ENCODE measurements at regions not wholly inside any gene's neighbourhood (a gene's known extent, or its start where the extent isn't known, plus 50 kb on each side); places are given as distances from the start of the nearest gene placed in this dataset.
"Not testable (repeated sequence)": the region's sequence is repeated elsewhere in the genome, so short reads cannot be mapped to it uniquely, and the experiment has no call there.

DNA sequence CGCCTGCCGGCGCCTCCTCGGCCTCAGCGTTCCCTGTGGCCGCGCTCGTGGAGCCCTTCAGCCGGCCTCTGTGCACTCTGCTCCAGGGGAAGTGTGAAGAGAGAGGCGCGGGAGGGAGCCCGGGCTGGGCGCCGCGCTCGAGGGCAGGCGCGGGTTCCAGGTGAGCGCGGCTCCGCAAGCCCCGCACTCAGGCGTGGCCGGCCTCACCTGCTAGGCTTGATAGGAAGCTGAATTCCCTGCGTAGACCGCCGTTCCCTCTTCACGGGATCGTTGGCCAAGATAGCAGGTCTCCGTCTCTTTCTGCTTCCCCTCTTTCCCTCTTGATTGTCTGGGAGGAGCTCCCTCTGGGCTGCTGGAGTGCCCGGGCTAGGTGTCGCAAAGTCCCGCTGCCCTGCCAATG lies 89.7 kb downstream of the ASCL4 start:
- Mint-ChIP-seq H3K9me3 (peaks cover 4% of the 10 kb centered on the region), H3K27me3 (peaks cover 48% of the 10 kb centered on the region), H3K36me3 (no peaks in the 10 kb centered on the region), H3K4me3 (no peak overlapping the region), H3K4me1 (no peaks in the 10 kb centered on the region), H3K27ac (no peak overlapping the region)

GRCh38 chr12:107864727-107865126 lies 90.2 kb downstream of the ASCL4 start:
- H3K27ac Mint-ChIP-seq, H3K4me3 Mint-ChIP-seq, H3K4me1 Mint-ChIP-seq, H3K36me3 Mint-ChIP-seq, H3K9me3 Mint-ChIP-seq: not testable (repeated sequence)
- H3K27me3 Mint-ChIP-seq = peaks cover 49% of the 10 kb centered on the region

- Mint-ChIP-seq H3K36me3 (no peaks in the 10 kb centered on the region), H3K27me3 (peaks cover 20% of the 10 kb centered on the region), H3K9me3 (no peaks in the 10 kb centered on the region), H3K4me3 (no peak overlapping the region), H3K4me1 (no peaks in the 10 kb centered on the region), H3K27ac (no peak overlapping the region)
Measured at GRCh38 chr12:107873223-107873622, 98.7 kb downstream of the ASCL4 start.

GRCh38 chr12:107875786-107876185 lies 101.3 kb downstream of the ASCL4 start:
- no peaks in the 10 kb centered on the region for H3K36me3 Mint-ChIP-seq

GRCh38 chr12:107884769-107885694 lies 110.5 kb downstream of the ASCL4 start:
- peaks cover 14% of the 10 kb centered on the region for H3K27me3 Mint-ChIP-seq
- no peak overlapping the region for H3K27ac Mint-ChIP-seq
- H3K9me3 Mint-ChIP-seq = no peaks in the 10 kb centered on the region

More at GRCh38 chr12:107875786-107876185, 101.3 kb downstream of the ASCL4 start:
- peaks cover 18% of the 10 kb centered on the region for H3K27me3 Mint-ChIP-seq
- no peaks in the 10 kb centered on the region for H3K9me3 Mint-ChIP-seq
- no peak overlapping the region for H3K4me3 Mint-ChIP-seq
- H3K4me1 Mint-ChIP-seq = no peaks in the 10 kb centered on the region
- no peak overlapping the region for H3K27ac Mint-ChIP-seq

DNA sequence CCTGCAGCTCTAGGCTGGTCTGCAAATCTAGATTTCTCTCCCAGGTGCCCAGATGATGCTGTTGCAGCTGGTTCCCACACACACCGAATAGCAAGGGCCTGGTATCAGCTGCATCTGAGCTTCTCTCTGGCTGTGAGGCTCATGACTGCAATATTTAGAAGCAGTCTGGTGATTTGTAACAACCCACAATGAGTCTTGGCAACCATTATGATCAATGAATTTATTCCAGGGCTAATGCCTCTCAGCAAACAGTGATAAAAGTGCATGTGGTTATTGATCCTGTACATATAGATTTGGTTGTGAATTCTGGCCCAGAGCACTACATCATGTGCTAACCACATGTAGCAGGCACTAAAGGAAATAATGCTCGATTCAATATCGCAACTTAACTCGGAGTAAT lies 114.3 kb downstream of the ASCL4 start:
- H3K36me3 Mint-ChIP-seq = no peaks in the 10 kb centered on the region
- H3K9me3 Mint-ChIP-seq = no peaks in the 10 kb centered on the region
- no peak overlapping the region for H3K4me3 Mint-ChIP-seq
- no peaks in the 10 kb centered on the region for H3K4me1 Mint-ChIP-seq
- peaks cover 9% of the 10 kb centered on the region for H3K27me3 Mint-ChIP-seq
- H3K27ac Mint-ChIP-seq = no peak overlapping the region

More at GRCh38 chr12:107884769-107885694, 110.5 kb downstream of the ASCL4 start:
- no peaks in the 10 kb centered on the region for H3K36me3 Mint-ChIP-seq
- H3K4me3 Mint-ChIP-seq = no peak overlapping the region
- H3K4me1 Mint-ChIP-seq = no peaks in the 10 kb centered on the region

- H3K4me1 Mint-ChIP-seq = no peaks in the 10 kb centered on the region
- H3K27me3 Mint-ChIP-seq = peaks cover 6% of the 10 kb centered on the region
- H3K4me3 Mint-ChIP-seq = no peak overlapping the region
- no peaks in the 10 kb centered on the region for H3K9me3 Mint-ChIP-seq
- no peak overlapping the region for H3K27ac Mint-ChIP-seq
- H3K36me3 Mint-ChIP-seq = no peaks in the 10 kb centered on the region
Measured at GRCh38 chr12:107891967-107892366, 117.5 kb downstream of the ASCL4 start.

DNA sequence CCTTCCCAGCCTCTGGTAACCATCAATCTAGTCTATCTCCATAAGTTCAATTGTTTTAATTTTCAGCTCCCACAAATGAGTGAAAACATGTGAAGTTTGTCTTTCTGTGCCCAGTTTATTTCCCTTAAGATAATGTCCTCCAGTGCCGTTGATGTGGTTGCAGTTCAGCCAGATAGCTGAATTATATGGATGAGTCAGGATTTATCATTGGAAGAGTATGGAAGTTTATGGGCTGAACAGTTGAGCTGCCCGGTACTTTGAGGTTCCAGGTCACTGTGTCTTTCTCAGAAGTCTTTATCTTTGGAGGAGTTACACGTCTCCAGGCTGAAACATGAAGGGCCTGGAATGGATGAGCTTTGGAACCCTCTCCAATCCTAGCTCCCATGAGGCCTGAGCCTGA lies 120.1 kb downstream of the ASCL4 start:
- no peak overlapping the region for H3K4me3 Mint-ChIP-seq
- H3K4me1 Mint-ChIP-seq = no peaks in the 10 kb centered on the region
- no peak overlapping the region for H3K27ac Mint-ChIP-seq
- peaks cover 6% of the 10 kb centered on the region for H3K27me3 Mint-ChIP-seq
- no peaks in the 10 kb centered on the region for H3K9me3 Mint-ChIP-seq
- H3K36me3 Mint-ChIP-seq = no peaks in the 10 kb centered on the region

DNA sequence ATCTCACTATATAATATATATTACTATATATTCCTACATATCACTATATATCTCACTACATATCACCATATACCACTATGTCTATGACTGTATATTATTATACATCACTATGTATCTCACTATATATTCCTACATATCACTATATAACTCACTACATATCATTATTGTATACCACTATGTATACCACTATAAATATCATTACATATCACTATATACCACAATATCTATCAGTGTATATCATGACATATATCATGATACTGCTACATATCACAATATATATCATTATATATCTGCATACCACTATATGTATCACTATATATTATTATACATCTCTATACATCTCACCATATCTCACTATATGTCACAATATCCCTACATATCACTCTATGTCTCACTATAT lies 121.5 kb downstream of the ASCL4 start:
- no peaks in the 10 kb centered on the region for H3K4me1 Mint-ChIP-seq
- H3K27ac Mint-ChIP-seq = no peak overlapping the region

GRCh38 chr12:107900588-107900987 lies 126.1 kb downstream of the ASCL4 start:
- no peaks in the 10 kb centered on the region for H3K36me3 Mint-ChIP-seq

More for the DNA sequence above, 121.5 kb downstream of the ASCL4 start:
- peaks cover 13% of the 10 kb centered on the region for H3K27me3 Mint-ChIP-seq
- H3K9me3 Mint-ChIP-seq = no peaks in the 10 kb centered on the region
- H3K36me3 Mint-ChIP-seq = no peaks in the 10 kb centered on the region
- no peak overlapping the region for H3K4me3 Mint-ChIP-seq

DNA sequence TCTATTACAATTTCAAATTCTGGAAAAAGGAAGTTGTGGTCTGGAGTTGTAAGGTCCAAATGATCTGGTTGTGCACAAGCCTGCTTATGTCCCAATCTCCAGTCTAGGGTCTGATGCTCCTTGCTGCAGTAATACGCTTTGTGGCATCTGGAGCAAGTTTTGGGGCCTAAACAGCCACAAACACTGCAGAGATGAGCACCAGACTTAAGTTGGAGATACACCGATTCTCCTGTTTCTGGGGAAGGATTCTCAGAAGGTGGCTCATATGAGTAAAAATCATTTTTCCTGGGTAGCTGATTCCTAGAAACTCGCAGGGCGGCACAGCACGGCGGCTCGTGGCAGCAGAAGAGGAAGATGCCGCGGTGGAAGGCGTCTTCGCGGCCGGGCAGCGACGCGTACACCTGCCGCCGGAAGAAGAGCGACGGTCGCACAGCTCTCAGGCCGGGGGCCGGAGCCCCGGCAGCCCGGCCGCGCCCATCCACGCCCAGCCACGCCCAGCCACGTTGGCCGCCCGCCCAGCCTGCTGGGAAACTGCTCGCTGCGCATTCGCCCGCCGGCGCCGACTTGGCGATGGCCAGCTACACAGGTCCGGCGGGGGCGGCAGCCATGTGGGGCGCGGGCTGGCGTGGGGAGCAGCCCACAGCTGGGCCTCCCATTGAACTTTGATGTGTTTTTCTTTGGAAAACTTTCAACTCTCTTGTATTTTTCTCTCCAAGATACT lies 129.0 kb downstream of the ASCL4 start:
- no peaks in the 10 kb centered on the region for H3K9me3 Mint-ChIP-seq
- peaks cover 47% of the 10 kb centered on the region for H3K27me3 Mint-ChIP-seq
- no peaks in the 10 kb centered on the region for H3K36me3 Mint-ChIP-seq
- peak overlapping the region; percentile 51 for H3K4me3 Mint-ChIP-seq
- H3K27ac Mint-ChIP-seq = no peak overlapping the region
- H3K4me1 Mint-ChIP-seq = peaks cover 4% of the 10 kb centered on the region

More at GRCh38 chr12:107900588-107900987, 126.1 kb downstream of the ASCL4 start:
- no peaks in the 10 kb centered on the region for H3K9me3 Mint-ChIP-seq
- peaks cover 40% of the 10 kb centered on the region for H3K27me3 Mint-ChIP-seq
- H3K27ac Mint-ChIP-seq = no peak overlapping the region
- H3K4me1 Mint-ChIP-seq = peaks cover 4% of the 10 kb centered on the region
- no peak overlapping the region for H3K4me3 Mint-ChIP-seq

GRCh38 chr12:107906707-107907106 lies 132.2 kb downstream of the ASCL4 start:
- peaks cover 4% of the 10 kb centered on the region for H3K4me1 Mint-ChIP-seq
- no peaks in the 10 kb centered on the region for H3K9me3 Mint-ChIP-seq
- no peak overlapping the region for H3K4me3 Mint-ChIP-seq
- no peaks in the 10 kb centered on the region for H3K36me3 Mint-ChIP-seq
- H3K27me3 Mint-ChIP-seq = peaks cover 51% of the 10 kb centered on the region
- no peak overlapping the region for H3K27ac Mint-ChIP-seq

DNA sequence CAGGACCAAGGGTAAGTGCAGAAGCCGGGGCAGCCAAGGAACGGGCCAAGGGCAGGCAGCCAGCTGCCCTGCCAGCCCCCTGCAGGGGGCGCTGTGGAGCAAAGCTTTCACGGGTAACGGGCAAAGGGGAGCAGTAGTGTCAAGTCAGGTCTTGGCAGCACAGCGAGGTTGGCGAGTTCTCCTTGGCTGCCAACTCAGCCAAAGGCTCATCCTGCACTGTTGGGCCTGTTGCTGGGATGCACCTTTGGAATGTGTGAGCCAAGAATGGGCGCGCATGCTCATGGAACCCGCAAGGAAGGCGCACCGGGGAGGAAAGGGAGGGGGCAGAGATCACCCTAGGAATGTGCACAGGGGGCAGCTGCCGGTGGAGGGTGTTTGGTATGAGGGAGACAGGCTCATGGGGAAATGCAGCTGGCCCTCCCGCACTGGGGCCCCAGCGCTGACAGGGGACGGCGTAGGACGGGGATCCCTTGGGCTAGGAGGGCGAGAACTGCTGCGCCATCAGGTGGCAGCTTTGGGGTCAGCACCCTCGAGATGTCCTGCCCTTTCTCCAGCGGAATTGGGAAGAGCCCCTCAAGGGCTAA lies 138.0 kb downstream of the ASCL4 start:
- peaks cover 25% of the 10 kb centered on the region for H3K27me3 Mint-ChIP-seq
- no peak overlapping the region for H3K27ac Mint-ChIP-seq
- H3K4me3 Mint-ChIP-seq = peak overlapping the region; percentile 67
- H3K36me3 Mint-ChIP-seq = no peaks in the 10 kb centered on the region
- H3K4me1 Mint-ChIP-seq = no peaks in the 10 kb centered on the region
- no peaks in the 10 kb centered on the region for H3K9me3 Mint-ChIP-seq

- no peak overlapping the region for H3K27ac Mint-ChIP-seq
- no peaks in the 10 kb centered on the region for H3K9me3 Mint-ChIP-seq
- H3K4me3 Mint-ChIP-seq = no peak overlapping the region
Measured at GRCh38 chr12:107914460-107914977, 140.0 kb downstream of the ASCL4 start.

DNA sequence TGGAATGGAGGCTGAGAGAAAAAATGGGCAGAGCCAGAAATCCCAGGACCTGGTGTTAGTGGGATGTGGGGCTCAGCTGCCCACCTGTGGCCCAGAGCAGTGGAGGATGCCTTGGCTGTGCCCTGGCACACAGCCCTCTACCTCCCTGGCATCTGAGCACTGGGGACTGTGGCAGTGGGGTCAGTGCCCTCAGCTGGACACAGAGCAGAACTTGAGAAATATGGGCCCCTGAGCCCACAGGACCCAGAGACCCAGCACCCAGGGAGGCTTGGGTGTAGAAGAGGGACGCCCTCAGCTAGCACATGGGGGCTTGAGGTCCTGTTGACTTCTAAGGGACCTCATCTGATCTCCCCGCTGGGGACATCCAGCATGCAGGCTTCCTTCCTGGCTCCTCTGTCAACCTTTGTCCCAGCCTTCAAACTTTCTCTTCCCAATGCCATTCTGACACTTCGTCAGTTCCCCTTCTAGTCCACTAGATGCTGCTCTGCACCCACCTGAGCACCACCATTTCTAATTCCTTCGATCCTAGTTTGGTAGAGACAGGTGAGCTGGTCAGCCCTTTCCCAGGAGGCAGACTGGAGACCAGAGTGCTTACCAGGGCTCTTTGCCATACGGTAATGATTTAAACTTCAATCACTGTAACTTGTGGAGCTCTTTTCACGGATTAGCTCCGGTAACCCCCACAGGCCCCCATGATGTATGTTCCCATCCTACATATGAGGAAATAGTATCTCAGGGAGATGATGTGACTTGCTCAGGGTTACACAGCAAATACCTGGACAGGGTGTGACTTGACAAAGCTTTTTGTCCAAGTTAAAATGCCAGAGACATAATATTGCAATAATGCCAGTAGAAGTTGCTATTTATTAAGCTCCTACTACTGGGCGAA lies 143.7 kb downstream of the ASCL4 start:
- Mint-ChIP-seq H3K27me3 (peaks cover 30% of the 10 kb centered on the region), H3K4me3 (no peak overlapping the region), H3K9me3 (no peaks in the 10 kb centered on the region), H3K36me3 (no peaks in the 10 kb centered on the region), H3K4me1 (no peaks in the 10 kb centered on the region), H3K27ac (no peak overlapping the region)

More at GRCh38 chr12:107914460-107914977, 140.0 kb downstream of the ASCL4 start:
- H3K27me3 Mint-ChIP-seq = peaks cover 26% of the 10 kb centered on the region
- H3K4me1 Mint-ChIP-seq = no peaks in the 10 kb centered on the region
- no peaks in the 10 kb centered on the region for H3K36me3 Mint-ChIP-seq
